HCT116 (cell line): ENCODE measurements at regions not wholly inside any gene's neighbourhood (a gene's known extent, or its start where the extent isn't known, plus 50 kb on each side); places are given as distances from the start of the nearest gene placed in this dataset.

Source experiments
- ATAC-seq: fragments of 200-7000 bp; cut with Tn5 transposase; 2 replicates; pipeline ENCODE4 v1.9.1; 2020; ENCODE audit warnings: mild to moderate bottlenecking, moderate library complexity
- BruUV-seq: library from RNA; stranded (reverse); fragments of 400-500 nt; replicated peaks from 2 replicates; lab custom pipeline; 2021; lab: Mats Ljungman, UMichigan
- CTCF ChIA-PET: fragments of 300-600 bp; sonication (Branson Sonifier 250); formaldehyde crosslinking; loops from one replicate; lab custom pipeline; 2021; ENCODE audit warnings: antibody characterized with exemption; lab: Charles Lee
- POLR2A ChIA-PET: fragments of 300-600, 350-600 bp; sonication (Branson Sonifier 250); formaldehyde crosslinking; loops from one replicate; lab custom pipeline; 2021; ENCODE audit warnings: antibody characterized with exemption; lab: Charles Lee
- RAD21 ChIA-PET, 2 experiments: fragments of 300-600 bp; sonication (Branson Sonifier 250); formaldehyde crosslinking; loops; one replicate each; lab custom pipeline; 2023; ENCODE audit warnings: low total read pairs in 2 of 2; ENCODE audit not compliant: uncharacterized antibody in 2 of 2, unreplicated experiment in 2 of 2, low non-redundant PET in 1 of 2; lab: Charles Lee
- DNase-seq: peaks from one replicate; pipeline ENCODE4 v3.0.0-alpha.2; 2010; ENCODE audit warnings: low read depth, low spot score
- H2AFZ ChIP-seq: fragments of 200-600 bp; shearing (Covaris generic), sonication (generic); 2 replicates; pipeline ENCODE4 v1.6.1; 2017; ENCODE audit warnings: low read depth, mixed run types, mixed read lengths, antibody characterized with exemption, low read length; ENCODE audit not compliant: poor library complexity, severe bottlenecking
- H3K27ac ChIP-seq: 2 replicates; pipeline ENCODE4 v1.5.1; 2012; ENCODE audit warnings: low read depth, low read length
- H3K27me3 ChIP-seq: fragments of 200-600 bp; sonication (generic); 2 replicates; pipeline ENCODE4 v1.6.1; 2016; ENCODE audit warnings: mixed run types, low read length, mixed read lengths; ENCODE audit not compliant: insufficient read depth
- H3K36me3 ChIP-seq, 2 experiments: fragments of 200-500 bp in 1 of 2; fragments of 200-600 bp in 1 of 2; sonication (Bioruptor generic) in 1 of 2; sonication (generic) in 1 of 2; 2 replicates each; pipeline versions ENCODE4 v1.5.1 to v1.6.1; 2014 to 2016; ENCODE audit warnings: low read length in 2 of 2, inconsistent platforms in 1 of 2, mixed read lengths in 1 of 2, mixed run types in 1 of 2; ENCODE audit not compliant: insufficient read depth in 2 of 2, control insufficient read depth in 1 of 2
- H3K4me1 ChIP-seq, 2 experiments: fragments of 200-600 bp in 1 of 2; sonication (generic) in 1 of 2; 2 replicates each; pipeline versions ENCODE4 v1.5.1 to v1.6.1; 2012 to 2017; ENCODE audit warnings: low read length in 2 of 2, inconsistent platforms in 1 of 2, mild to moderate bottlenecking in 1 of 2, mixed read lengths in 1 of 2, mixed run types in 1 of 2, moderate library complexity in 1 of 2; ENCODE audit not compliant: insufficient read depth in 2 of 2, control insufficient read depth in 1 of 2
- H3K4me2 ChIP-seq: fragments of 200-600 bp; sonication (generic); 2 replicates; pipeline ENCODE4 v1.6.1; 2017; ENCODE audit warnings: mixed run types, low read length, mixed read lengths
- H3K4me3 ChIP-seq, 2 experiments: fragments of 200-600 bp in 1 of 2; sonication (generic) in 1 of 2; replicated peaks in 1 of 2; 2 replicates each; pipeline ENCODE4 v1.5.1; 2011 to 2016; ENCODE audit warnings: low read length in 2 of 2, control low read depth in 1 of 2, low read depth in 1 of 2, mild to moderate bottlenecking in 1 of 2, mixed read lengths in 1 of 2, mixed run types in 1 of 2
- H3K79me2 ChIP-seq: fragments of 200-600 bp; sonication (generic); 2 replicates; pipeline ENCODE4 v1.6.1; 2017; ENCODE audit warnings: mild to moderate bottlenecking, mixed run types, low read length, moderate library complexity, mixed read lengths; ENCODE audit not compliant: insufficient read depth
- H3K9ac ChIP-seq: fragments of 200-600 bp; sonication (generic); 2 replicates; pipeline ENCODE4 v1.6.1; 2016; ENCODE audit warnings: low read length, mixed read lengths
- H3K9me2 ChIP-seq: fragments of 200-600 bp; sonication (generic), shearing (Covaris generic); 2 replicates; pipeline ENCODE4 v1.6.1; 2017; ENCODE audit warnings: mixed run types, mild to moderate bottlenecking, moderate library complexity; ENCODE audit not compliant: insufficient read depth
- H3K9me3 ChIP-seq, 2 experiments: fragments of 200-500 bp in 1 of 2; fragments of 200-600 bp in 1 of 2; sonication (Bioruptor generic) in 1 of 2; sonication (generic) in 1 of 2; 2 replicates each; pipeline ENCODE4 v1.6.1; 2014 to 2017; ENCODE audit warnings: low read length in 2 of 2, mixed read lengths in 2 of 2, inconsistent platforms in 1 of 2, low read depth in 1 of 2, mild to moderate bottlenecking in 1 of 2, mixed run types in 1 of 2, moderate library complexity in 1 of 2; ENCODE audit not compliant: control insufficient read depth in 1 of 2, insufficient read depth in 1 of 2
- H4K20me1 ChIP-seq: fragments of 200-600 bp; sonication (generic), shearing (Covaris generic); 2 replicates; pipeline ENCODE4 v1.6.1; 2017; ENCODE audit warnings: mixed run types, mild to moderate bottlenecking, moderate library complexity; ENCODE audit not compliant: insufficient read depth
- CBX3 ChIP-seq: IDR thresholded peaks from 2 replicates; pipeline ENCODE4 v1.6.1; 2012; ENCODE audit warnings: low read depth
- EGR1 ChIP-seq: IDR thresholded peaks from 2 replicates; pipeline ENCODE4 v1.6.1; 2012; ENCODE audit warnings: low read depth
- ELF1 ChIP-seq: IDR thresholded peaks from 2 replicates; pipeline ENCODE4 v1.6.1; 2012; ENCODE audit warnings: low read depth, borderline replicate concordance
- EZH2 ChIP-seq: fragments of 200-600 bp; sonication (generic); IDR thresholded peaks from 2 replicates; pipeline ENCODE4 v1.6.1; 2017; ENCODE audit warnings: antibody characterized with exemption, mixed run types
- EZH2phosphoT487 ChIP-seq: fragments of 200-600 bp; IDR thresholded peaks from 2 replicates; pipeline ENCODE4 v1.6.1; 2018; ENCODE audit warnings: antibody characterized with exemption, borderline replicate concordance
- FOSL1 ChIP-seq: IDR thresholded peaks from 2 replicates; pipeline ENCODE4 v1.6.1; 2012; ENCODE audit warnings: low read depth
- JUND ChIP-seq: IDR thresholded peaks from 2 replicates; pipeline ENCODE4 v1.6.1; 2012
- POLR2A ChIP-seq: IDR thresholded peaks from 2 replicates; pipeline ENCODE4 v1.7.0; 2011; ENCODE audit warnings: borderline replicate concordance; ENCODE audit not compliant: insufficient read depth, insufficient read length; ENCODE audit errors: extremely low read depth
- RAD21 ChIP-seq: IDR thresholded peaks from 2 replicates; pipeline ENCODE4 v1.6.1; 2012; ENCODE audit warnings: low read depth, mild to moderate bottlenecking
- SIN3A ChIP-seq: IDR thresholded peaks from 2 replicates; pipeline ENCODE4 v1.6.1; 2012; ENCODE audit warnings: low read depth
- SP1 ChIP-seq: IDR thresholded peaks from 2 replicates; pipeline ENCODE4 v1.6.1; 2012; ENCODE audit warnings: low read depth
- SRF ChIP-seq: IDR thresholded peaks from 2 replicates; pipeline ENCODE4 v1.6.1; 2012; ENCODE audit warnings: low read depth
- YY1 ChIP-seq: IDR thresholded peaks from 2 replicates; pipeline ENCODE4 v1.6.1; 2011; ENCODE audit warnings: low read length, low read depth, moderate library complexity, mild to moderate bottlenecking; ENCODE audit not compliant: insufficient replicate concordance; ENCODE audit errors: extremely low read depth
- ZNF274 ChIP-seq: fragments of 200-500 bp; sonication (Bioruptor generic); IDR thresholded peaks from 2 replicates; pipeline ENCODE4 v1.6.1; 2014; ENCODE audit warnings: mild to moderate bottlenecking, low read depth, low read length, inconsistent platforms
- intact Hi-C: fragments of 100-400 bp; cut with micrococcal nuclease; formaldehyde crosslinking; loops from 2 replicates; pipeline ENCODE4 v1.10.0; 2022
- TF ChIP-seq, protein P1 (sequence below): IDR thresholded peaks from 2 replicates; pipeline ENCODE4 v1.6.1; 2012
- TF ChIP-seq, protein P2 (sequence below): IDR thresholded peaks from 2 replicates; pipeline ENCODE4 v1.6.1; 2011; ENCODE audit warnings: mild to moderate bottlenecking, low read length, moderate library complexity; ENCODE audit not compliant: insufficient replicate concordance; ENCODE audit errors: extremely low read depth
- TF ChIP-seq, protein P3 (sequence below), 3 experiments: fragments of 200-600 bp in 1 of 3; sonication (generic) in 1 of 3; IDR thresholded peaks in 2 of 3; conservative IDR thresholded peaks in 1 of 3; 2 replicates each; pipeline ENCODE4 v1.5.1; 2012 to 2017; ENCODE audit warnings: low read depth in 2 of 3, low read length in 2 of 3, antibody characterized with exemption in 1 of 3, borderline replicate concordance in 1 of 3, control low read depth in 1 of 3, mild to moderate bottlenecking in 1 of 3, mixed read lengths in 1 of 3, mixed run types in 1 of 3, moderate library complexity in 1 of 3; ENCODE audit not compliant: insufficient read depth in 1 of 3
- TF ChIP-seq, protein P4 (sequence below): IDR thresholded peaks from 2 replicates; pipeline ENCODE4 v1.6.1; 2012
- TF ChIP-seq, protein P5 (sequence below): IDR thresholded peaks from 2 replicates; pipeline ENCODE4 v1.6.1; 2012; ENCODE audit warnings: low read depth

DNA sequence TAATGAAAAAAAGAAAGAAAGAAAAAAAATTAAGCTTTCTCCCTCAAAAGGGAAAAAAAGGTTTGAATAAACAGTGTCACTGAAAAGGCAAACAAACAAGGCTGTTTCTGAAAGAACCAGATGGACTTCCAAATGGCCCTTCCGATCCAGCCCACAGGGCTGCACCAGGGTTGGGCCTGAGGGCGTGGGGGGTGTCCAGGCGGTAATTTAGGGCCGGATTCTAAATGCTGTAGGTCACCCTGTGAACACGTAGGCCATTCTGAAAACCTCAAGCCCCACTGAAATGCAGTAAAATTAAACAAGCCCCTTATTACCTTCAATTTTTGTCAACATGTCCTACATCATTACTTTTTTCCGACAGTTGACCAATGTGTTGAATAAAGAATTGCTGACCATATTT lies 132.1 kb downstream of the HSD17B3 start:
- no peaks in the 10 kb centered on the region for H3K36me3 ChIP-seq
- no peak overlapping the region for H3K9ac ChIP-seq
- no peak overlapping the region for H3K4me3 ChIP-seq
- intact Hi-C loops, result no loop called here
- DNase-seq, result no peak
- no peaks in the 10 kb centered on the region for H3K9me2 ChIP-seq
- ChIA-PET POLR2A (no interaction called here), RAD21 (no interaction called here), CTCF (no interaction called here)
- no peaks in the 10 kb centered on the region for H3K9me3 ChIP-seq
- H4K20me1 ChIP-seq, result no peaks in the 10 kb centered on the region
- TF ChIP-seq CBX3 (no peak), SP1 (no peak), FOSL1 (no peak), EZH2 (no peak), ZNF274 (no peak), ELF1 (no peak), JUND (no peak), EZH2phosphoT487 (no peak), RAD21 (no peak), POLR2A (no peak), SRF (no peak), SIN3A (no peak), EGR1 (no peak), YY1 (no peak)
- TF ChIP-seq, protein P1, sequence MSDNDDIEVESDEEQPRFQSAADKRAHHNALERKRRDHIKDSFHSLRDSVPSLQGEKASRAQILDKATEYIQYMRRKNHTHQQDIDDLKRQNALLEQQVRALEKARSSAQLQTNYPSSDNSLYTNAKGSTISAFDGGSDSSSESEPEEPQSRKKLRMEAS, result no peak
- TF ChIP-seq, protein P2, sequence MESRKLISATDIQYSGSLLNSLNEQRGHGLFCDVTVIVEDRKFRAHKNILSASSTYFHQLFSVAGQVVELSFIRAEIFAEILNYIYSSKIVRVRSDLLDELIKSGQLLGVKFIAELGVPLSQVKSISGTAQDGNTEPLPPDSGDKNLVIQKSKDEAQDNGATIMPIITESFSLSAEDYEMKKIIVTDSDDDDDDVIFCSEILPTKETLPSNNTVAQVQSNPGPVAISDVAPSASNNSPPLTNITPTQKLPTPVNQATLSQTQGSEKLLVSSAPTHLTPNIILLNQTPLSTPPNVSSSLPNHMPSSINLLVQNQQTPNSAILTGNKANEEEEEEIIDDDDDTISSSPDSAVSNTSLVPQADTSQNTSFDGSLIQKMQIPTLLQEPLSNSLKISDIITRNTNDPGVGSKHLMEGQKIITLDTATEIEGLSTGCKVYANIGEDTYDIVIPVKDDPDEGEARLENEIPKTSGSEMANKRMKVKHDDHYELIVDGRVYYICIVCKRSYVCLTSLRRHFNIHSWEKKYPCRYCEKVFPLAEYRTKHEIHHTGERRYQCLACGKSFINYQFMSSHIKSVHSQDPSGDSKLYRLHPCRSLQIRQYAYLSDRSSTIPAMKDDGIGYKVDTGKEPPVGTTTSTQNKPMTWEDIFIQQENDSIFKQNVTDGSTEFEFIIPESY, result no peak
- TF ChIP-seq, protein P3, sequence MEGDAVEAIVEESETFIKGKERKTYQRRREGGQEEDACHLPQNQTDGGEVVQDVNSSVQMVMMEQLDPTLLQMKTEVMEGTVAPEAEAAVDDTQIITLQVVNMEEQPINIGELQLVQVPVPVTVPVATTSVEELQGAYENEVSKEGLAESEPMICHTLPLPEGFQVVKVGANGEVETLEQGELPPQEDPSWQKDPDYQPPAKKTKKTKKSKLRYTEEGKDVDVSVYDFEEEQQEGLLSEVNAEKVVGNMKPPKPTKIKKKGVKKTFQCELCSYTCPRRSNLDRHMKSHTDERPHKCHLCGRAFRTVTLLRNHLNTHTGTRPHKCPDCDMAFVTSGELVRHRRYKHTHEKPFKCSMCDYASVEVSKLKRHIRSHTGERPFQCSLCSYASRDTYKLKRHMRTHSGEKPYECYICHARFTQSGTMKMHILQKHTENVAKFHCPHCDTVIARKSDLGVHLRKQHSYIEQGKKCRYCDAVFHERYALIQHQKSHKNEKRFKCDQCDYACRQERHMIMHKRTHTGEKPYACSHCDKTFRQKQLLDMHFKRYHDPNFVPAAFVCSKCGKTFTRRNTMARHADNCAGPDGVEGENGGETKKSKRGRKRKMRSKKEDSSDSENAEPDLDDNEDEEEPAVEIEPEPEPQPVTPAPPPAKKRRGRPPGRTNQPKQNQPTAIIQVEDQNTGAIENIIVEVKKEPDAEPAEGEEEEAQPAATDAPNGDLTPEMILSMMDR (IDR thresholded peaks at IDR 0.05 in 2 of 3, conservative IDR thresholded peaks at IDR 0.05 in 1 of 3; ENCODE audit: borderline replicate concordance in 1 of 3, insufficient read depth in 1 of 3, low read depth in 2 of 3, low read length in 2 of 3), result no peak
- TF ChIP-seq, protein P4, sequence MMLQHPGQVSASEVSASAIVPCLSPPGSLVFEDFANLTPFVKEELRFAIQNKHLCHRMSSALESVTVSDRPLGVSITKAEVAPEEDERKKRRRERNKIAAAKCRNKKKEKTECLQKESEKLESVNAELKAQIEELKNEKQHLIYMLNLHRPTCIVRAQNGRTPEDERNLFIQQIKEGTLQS, result no peak
- TF ChIP-seq, protein P5, sequence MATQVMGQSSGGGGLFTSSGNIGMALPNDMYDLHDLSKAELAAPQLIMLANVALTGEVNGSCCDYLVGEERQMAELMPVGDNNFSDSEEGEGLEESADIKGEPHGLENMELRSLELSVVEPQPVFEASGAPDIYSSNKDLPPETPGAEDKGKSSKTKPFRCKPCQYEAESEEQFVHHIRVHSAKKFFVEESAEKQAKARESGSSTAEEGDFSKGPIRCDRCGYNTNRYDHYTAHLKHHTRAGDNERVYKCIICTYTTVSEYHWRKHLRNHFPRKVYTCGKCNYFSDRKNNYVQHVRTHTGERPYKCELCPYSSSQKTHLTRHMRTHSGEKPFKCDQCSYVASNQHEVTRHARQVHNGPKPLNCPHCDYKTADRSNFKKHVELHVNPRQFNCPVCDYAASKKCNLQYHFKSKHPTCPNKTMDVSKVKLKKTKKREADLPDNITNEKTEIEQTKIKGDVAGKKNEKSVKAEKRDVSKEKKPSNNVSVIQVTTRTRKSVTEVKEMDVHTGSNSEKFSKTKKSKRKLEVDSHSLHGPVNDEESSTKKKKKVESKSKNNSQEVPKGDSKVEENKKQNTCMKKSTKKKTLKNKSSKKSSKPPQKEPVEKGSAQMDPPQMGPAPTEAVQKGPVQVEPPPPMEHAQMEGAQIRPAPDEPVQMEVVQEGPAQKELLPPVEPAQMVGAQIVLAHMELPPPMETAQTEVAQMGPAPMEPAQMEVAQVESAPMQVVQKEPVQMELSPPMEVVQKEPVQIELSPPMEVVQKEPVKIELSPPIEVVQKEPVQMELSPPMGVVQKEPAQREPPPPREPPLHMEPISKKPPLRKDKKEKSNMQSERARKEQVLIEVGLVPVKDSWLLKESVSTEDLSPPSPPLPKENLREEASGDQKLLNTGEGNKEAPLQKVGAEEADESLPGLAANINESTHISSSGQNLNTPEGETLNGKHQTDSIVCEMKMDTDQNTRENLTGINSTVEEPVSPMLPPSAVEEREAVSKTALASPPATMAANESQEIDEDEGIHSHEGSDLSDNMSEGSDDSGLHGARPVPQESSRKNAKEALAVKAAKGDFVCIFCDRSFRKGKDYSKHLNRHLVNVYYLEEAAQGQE, result no peak
- no peak overlapping the region for H2AFZ ChIP-seq
- H3K4me1 ChIP-seq, result no peaks in the 10 kb centered on the region; a peak in 1 of 4 replicates
- no peaks in the 10 kb centered on the region for H3K79me2 ChIP-seq
- H3K4me2 ChIP-seq, result no peak overlapping the region
- 0 out of 2 replicates have a peak, but pooled peaks cover 5% of the 10 kb centered on the region for H3K27me3 ChIP-seq
- no peak overlapping the region for H3K27ac ChIP-seq
- ATAC-seq, result no peak
- no TSS peak for BruUV-seq
